NCI-H1092 (cell line): ENCODE measurements at regions not wholly inside any gene's neighbourhood (a gene's known extent, or its start where the extent isn't known, plus 50 kb on each side); places are given as distances from the start of the nearest gene placed in this dataset.
"Not testable (repeated sequence)": the region's sequence is repeated elsewhere in the genome, so short reads cannot be mapped to it uniquely, and the experiment has no call there.

Experiments used
- DNase-seq: peaks from one replicate; lab custom pipeline; 2025; lab: John Stamatoyannopoulos, UW

DNA sequence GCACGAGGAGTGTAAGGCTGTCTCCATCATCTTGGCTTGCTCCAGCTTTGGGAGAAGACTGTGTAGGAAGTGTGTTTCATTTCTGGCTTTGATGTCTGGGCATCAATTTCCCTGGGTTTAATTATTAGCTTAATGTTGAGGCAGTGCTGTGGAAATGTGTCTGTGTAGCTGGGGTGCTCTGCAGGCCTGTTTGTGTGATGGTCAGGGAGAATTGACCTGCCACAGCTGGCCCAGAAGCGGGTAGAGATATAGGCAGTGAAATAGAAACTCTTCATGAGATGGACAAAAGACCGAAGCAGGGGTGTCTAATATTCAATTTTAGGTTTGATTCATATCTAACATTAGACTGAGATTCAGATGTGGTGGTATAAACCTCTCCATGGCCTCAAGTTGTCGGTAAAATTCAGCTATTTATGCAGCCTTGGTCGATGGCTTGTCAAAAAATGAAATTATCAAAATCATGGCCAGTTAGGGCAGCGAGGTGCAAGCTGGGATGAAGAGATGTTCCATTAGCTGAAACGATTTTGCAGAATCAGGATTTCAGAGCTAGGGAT lies 95.3 kb upstream of the SNX9 start:
- no peak for DNase-seq

DNA sequence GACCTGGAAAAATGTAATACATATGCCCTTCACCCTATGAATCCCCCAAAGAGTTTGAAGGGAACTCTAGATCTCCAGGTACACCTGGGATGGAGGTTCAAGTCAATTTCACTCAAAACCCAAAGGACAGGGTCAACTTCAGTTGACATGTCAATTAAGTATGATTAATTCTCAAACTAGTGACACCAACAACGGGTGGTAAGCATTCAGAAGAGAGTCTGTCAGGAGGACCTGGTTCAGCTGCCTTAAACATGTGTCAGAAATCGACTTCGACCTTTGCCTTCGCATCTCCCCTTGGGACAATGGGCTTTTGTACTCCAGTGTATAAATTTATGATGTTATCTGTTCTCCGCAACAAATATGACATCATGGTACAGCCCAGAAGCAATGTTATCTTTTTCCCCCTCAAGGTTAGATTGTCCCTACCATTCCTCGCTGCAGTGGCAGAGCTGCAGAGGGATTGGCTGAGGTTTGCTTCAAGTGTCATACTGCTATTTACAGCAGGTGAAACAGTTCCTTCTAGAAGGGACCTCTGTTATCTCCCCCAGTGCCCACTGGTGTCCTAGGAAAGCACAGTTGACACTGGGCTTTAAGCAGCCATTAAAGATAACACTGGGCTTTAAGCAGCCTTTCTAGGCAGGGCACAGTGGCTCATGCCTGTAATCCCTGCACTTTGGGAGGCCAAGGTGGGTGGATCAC lies 94.7 kb upstream of the SNX9 start:
- no peak for DNase-seq

DNA sequence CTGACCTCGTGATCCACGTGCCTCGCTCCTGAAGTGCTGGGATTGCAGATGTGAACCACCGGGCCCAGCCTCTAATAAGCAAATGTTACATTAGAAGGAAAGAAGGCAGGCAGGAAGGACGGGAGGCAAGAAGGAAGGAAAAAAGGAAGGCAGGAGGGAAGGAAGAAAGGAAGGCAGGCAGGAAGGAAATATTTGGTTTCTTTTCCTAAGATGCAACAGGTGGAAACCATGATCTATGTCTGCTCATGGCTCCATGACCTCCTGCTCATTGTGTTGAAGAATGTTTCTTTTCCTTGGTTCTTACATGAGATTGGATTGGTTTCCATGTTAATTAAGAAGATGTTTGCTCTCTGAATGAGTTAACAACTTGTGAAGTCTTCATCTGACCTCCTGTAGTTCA lies 91.8 kb upstream of the SNX9 start:
- no peak for DNase-seq

DNA sequence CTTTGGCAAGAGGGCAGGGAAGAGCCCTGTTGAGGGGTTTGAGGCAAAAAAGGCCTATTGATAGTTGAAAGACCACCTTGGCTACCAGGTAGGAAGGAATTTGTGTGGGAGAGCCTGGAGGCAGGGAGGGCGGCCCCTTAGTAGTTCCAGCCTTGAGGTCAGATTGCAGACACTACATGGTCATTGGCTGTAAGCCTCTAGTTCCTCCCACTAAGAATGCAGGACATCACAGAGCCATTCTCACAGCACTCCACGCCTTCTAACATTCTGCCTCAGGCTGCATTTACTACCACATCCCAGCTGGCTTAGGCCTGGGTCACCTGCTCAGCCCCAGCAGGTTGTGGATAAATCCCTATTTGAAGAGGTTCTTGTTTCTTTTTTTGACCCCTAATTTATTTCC lies 91.0 kb upstream of the SNX9 start:
- DNase-seq = no peak

DNA sequence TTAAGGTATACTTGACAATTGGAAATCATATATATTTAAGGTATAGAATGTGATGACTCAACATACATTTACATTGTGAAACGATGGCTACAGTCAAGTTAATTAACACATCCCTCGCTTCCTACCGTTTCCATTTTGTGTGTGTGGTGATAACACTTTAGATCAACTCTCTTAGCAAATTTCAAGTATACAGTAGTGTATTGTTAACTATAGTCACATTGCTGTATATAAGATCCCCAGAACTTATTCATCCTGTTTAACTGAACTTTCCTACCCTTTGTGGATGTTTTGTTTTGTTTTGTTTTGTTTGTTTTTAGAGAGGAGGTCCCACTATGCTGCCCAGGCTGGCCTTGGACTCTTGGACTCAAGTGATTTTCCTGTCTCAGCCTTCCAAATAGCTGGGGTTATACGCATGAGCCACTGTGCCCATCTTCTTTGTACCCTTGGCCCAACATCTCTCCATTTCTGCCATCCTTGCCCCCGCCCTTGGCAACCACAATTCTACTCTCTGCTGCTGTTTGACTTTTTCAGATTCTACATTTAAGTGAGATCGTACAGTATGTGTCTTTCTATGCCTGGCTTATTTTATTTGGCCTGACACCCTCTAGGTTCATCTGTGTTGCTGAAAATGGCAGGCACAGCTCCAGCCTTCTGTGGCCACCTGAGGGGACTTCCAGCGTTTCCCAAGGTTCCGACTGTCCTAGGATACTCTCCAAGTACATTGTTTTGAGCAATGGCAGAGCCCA lies 90.5 kb upstream of the SNX9 start:
- DNase-seq = no peak

DNA sequence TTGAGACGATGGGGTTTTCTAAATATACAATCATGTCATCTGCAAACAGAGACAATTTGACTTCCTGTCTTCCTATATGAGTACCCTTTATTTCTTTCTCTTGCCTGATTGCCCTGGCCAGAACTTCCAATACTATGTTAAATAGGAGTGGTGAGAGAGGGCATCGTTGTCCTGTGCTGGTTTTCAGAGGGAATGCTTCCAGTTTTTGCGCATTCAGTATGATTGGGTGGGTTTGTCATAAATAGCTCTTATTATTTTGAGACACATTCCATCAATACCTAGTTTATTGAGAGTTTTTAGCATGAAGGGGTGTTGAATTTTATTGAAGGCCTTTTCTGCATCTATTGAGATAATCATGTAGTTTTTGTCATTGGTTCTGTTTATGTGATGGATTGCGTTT lies 86.5 kb upstream of the SNX9 start:
- DNase-seq = not testable (repeated sequence)

DNA sequence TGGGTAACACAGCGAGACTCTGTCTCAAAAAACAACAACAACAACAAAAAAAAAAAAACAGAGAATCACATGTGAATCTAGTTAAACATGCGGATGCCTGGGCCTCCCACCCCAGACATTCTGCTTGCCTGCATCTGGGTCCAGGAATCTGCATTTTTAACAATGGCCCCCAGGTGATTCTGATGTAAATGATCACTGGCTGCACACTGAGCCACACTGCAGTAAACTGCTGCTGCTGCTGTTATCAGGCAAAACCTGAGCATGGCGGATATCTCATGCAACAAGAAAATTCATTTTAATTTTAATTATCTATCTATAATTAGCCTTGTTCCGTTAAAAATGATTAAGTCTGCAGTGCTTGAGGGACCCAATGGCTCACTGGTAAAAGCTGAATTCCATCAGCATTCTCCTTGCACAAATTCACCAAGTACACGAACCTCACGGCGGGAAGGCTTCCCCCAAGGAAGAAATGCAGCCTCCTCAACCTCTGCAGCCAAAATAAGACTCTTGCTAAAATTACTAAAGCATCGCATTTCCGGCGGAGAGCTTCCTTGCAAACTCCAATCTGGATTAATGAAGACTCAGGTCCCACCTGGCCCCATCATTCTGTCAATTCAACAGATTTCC lies 81.6 kb upstream of the SNX9 start:
- DNase-seq = no peak

DNA sequence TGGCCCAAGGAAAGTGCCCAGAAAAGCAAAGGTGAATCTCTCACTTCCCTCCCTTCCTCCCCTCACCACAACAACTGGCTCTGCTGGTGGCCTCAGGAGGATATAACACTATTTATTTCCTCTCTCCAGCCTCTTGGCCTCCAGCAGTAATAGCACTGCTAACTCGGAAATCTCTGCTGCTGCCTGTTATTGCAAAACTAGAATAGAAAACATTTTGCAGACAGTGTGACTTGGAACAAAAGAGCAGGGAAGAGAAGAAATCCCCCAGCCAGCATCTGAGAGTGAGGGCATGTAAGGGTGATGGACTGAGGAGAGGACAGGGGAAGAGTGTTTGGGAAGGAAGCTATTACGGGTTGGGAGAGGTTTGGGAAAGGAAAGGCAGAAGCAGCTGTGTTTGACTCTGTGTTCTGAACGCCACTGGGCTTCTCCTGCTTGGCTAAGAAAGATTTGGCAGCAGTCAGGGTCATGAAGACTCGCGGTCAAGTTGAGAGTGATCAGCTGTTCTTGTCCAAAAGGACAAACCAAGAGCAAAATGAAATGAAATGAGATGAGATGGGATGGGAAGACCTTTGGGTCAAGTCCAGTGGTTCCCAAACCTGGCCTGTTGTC lies 81.0 kb upstream of the SNX9 start:
- no peak for DNase-seq

DNA sequence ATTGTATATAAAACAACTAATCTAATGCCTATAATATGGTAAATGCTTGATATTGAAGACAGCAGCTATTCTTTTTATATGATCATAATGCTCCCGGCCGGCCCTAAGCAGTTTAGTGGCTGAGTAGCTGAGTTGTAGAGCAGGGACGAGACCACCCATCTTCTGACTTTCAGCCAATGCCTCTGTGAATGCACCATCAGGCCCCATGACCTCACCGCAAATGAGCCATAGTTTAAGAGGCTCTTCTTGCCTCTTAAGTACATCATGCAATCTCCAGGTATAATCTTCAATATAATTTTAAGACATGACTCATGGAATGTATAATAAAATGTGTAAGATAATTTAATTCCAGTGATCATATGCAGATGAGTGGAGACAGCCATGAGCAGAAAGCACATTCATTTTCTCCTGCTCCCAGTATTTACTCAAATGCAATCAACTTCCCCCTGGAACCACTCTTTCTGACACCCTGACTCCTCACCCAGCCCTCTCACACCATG lies 78.9 kb upstream of the SNX9 start:
- DNase-seq = no peak

DNA sequence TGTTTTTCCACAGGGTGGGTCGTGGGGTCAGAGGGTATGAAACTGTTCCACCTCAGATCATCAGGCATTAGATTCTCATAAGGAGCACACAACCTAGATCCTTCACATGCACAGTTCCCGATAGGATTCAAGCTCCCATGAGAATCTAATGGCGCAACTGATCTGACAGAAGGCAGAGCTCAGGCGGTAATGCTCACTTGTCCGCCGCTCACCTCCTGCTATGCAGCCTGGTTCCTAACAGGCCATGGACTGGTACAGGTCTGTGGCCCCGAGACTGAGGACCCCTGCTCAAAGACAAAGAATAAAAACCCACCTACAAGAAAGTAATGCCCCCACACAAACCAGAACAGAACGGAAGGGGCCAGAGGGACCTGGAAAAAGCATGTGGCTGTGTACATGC lies 76.1 kb upstream of the SNX9 start:
- DNase-seq = no peak

DNA sequence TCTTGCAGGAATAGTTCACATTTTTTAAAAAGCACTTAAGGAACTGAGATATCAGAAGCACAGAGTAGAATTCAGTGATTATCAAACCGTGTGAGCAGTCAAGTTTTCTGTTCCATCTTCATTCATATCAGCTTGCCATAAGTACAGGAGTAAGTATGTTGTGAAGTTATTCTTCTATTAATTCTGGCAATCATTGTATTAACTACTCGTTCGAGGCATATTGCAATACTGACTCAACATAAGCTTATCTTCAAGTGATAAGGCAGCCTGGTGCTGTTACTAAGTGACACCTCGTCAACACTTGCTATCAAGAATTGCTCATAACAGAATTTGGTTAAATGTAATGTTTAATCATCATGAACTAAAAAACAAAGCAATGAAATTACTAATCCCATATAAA lies 75.7 kb upstream of the SNX9 start:
- no peak for DNase-seq

DNA sequence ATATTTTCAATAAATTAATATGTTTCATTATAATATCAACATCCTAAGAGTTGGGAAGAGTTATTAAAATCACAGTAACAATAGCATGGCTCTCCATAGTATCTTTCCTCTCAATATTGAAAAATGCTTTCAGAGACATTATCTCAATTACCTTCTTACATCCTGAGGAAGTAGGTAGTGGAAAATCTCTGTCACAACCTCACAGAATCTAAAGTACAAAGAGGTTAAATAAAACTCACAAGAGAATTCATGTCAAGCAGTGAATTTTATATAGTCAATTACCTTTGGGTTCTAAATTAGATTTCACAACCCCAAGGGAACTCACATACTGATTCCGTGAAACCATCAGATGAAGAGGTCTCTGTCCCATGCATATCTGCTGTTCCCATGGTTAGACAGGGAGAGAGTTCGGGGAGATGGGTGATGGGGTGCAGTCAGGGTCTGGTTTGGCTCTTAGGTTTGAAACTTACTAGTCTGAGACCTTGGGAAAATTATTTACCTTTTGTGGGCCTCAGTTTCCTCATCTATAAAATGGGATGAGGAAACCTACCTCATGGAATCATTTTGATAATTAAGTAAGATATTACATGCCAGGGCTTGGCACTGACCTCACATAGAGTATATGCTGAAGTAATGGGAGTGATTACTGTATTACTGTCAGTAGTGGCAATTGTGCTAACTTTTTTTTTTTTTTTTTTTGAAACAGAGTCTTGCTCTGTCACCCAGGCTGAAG lies 74.0 kb upstream of the SNX9 start:
- no peak for DNase-seq

DNA sequence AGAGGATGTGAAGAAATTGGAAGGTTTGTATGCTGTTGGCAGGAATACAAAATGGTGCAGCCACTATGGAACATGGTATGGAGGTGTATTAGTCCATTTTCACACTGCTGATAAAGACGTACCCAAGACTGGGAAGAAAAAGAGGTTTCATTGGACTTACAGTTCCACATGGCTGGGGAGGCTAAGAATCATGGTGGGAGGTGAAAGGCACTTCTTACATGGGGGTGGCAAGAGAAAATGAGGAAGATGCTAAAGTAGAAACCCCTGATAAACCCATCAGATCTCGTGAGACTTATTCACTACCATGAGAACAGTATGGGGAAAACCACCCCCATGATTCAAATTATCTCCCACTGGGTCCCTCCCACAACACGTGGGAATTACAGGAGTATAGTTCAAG lies 72.1 kb upstream of the SNX9 start:
- DNase-seq = not testable (repeated sequence)

DNA sequence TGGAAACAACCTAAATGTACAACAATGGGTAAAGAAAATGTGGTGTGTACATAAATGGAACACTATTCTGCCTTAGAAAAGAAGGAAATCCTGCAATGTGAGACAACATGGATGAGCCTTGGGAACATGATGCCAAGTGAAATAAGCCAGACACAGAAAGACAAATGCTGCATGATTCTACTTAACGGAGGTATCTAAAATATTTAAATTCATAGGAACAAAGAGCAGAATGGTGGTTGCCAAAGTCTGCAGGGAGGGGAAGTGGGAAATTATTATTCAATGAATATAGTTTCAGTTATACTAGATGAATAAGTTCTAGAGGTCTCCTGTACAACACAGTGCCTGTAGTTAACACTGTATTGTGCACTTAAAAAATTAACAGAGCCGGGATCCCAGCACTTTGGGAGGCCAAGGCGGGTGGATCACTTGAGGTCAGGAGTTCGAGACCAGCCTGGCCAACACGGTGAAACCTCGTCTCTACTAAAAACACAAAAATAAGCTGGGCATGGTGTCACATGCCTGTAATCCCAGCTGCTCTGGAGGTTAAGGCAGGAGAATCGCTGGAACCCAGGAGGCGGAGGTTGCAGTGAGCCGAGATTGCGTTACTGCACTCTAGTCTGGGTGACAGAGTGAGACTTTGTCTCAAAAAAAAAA lies 71.4 kb upstream of the SNX9 start:
- DNase-seq = no peak

DNA sequence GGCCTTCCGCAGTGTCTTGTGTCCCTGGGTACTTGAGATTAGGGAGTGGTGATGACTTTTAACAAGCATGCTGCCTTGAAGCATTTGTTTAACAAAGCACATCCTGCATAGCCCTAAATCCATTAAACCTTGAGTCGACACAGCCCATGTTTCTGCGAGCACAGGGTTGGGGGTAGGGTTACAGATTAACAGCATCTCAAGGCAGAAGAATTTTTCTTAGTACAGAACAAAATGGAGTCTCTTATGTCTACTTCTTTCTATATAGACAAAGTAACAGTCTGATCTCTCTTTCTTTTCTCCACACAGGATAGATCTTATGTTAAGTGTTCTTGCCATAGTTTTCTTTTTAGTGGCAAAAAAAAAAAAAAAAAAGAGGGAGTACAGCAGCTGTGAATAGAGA lies 70.2 kb upstream of the SNX9 start:
- DNase-seq = not testable (repeated sequence)

DNA sequence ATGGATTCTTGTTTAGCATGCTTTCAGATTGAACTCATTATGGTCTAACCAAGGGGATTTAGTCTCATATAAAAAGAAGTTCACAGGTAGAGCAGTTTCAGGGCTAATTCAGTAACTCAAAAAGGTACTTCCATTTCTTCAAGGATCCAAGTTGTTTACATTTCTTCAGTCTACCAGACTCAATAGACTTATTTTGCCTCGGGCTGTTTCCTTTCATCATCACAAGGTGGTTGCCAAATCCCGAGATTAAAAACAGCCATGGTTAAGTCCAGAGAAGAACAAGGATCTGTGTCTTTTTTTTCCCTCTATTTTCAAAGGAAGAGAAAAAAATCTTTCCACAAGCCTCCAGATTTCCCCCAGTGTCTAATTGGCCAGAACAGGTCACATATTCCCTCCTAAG lies 69.8 kb upstream of the SNX9 start:
- DNase-seq = no peak

DNA sequence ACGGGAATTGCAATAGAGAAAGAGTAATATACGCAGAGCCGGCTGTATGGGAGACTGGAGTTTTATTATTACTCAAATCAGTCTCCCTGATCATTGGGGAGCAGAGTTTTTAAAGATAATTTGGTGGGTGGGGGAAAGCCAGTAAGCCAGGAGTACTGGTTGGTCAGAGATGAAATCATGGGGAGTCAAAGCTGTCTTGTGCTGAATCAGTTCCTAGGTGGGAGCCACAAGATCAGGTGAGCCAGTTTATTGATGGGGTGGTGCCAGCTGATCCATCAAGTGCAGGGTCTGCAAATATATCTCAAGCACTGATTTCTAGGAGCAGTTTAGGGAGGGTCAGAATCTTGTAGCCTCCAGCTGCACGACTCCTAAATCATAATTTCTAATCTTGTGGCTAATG lies 69.2 kb upstream of the SNX9 start:
- not testable (repeated sequence) for DNase-seq

DNA sequence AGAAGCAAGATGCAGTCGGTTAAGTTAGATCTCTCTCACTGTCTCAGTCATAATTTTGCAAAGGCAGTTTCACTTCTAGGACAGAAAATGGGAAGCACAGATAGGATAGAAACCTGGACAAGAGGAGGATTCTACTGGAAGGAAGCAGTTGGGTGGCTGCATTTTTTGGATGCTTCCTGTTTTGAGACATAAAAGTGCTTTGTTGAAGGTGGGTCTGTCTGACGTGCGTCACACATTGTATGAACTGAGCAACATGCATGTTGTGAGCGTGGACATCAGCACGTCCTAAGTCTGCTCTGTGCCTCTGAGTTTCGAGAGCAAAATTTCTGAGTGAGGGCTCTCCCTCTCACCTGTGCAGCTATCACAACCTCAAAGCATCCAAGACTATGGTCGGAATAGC lies 68.7 kb upstream of the SNX9 start:
- DNase-seq = no peak

DNA sequence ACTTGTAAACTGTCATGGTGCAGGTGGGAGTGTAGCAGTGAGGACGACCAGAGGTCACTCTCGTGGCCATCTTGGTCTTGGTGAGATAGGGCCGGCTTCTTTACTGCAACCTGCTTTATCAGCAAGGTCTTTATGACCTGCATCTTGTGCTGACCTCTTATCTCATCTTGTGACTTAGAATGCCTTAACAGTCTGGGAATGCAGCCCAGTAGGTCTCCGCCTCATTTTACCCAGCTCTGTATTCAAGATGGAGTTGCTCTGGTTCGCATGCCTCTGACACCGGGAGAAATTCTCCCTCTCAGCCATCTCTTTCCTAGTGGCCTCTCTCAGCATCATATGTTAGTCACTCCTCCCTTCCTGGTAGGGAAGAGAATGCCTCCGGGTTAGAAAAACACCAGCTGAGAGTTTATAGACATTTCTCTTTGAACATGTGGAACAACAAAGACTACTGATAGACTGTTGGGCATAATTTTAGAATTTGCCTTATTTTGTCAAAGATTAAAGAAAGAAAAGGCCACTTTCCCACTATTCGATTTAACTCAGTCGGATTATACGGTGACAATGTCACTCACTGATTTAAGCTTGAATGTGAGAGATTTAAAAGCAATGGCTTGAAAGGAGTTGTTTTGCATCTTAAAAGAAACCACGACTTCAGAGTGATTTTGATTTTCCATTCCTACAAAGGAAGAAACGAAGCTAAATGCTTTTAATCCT lies 67.9 kb upstream of the SNX9 start:
- DNase-seq = no peak

DNA sequence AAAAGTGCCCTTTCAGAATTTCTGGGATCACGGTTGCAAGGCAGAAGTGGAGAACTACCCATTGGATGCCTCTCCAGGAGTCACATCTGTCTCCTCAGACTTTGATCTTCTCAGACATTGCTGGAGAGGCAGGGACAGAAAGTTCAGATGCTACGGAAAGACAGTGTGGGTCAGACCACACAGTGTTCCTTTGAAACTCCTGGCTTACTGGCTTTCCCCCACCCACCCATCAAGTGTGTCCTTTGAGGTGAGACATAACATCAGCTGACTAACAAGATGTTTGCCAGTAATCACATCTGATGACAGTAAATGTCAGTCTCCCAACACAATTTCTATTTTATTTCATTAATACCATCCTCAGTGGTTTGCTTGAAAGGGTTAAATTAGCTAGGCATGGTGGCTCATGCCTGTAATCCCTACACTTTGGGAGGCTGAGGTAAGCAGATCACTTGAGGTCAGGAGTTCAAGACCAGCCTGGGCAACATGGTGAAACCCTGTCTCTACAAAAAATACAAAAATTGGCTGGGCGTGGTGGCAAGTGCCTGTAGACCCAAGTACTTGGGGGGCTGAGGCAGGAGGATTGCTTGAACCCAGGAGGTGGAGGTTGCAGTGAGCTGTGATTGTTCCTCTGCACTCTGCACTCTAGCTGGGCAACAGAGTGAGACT lies 67.2 kb upstream of the SNX9 start:
- DNase-seq = no peak
